Body of pancreas (tissue), 4 donors: ENCODE measurements at regions not wholly inside any gene's neighbourhood (a gene's known extent, or its start where the extent isn't known, plus 50 kb on each side); places are given as distances from the start of the nearest gene placed in this dataset.

Source experiments
- ATAC-seq: fragments of 150-250 bp; one replicate; pipeline ENCODE4 v1.9.1; 2016
- DNase-seq, 4 donors: peaks; one replicate each; pipeline ENCODE4 v3.0.0-alpha.2; 2019
- H3K27ac ChIP-seq, 4 donors: fragments of 200-600 bp; sonication (generic); 1 replicate in 3 of 4; 2 replicates in 1 of 4; pipeline versions ENCODE4 v1.5.1 to v1.6.1; 2016 to 2019; ENCODE audit warnings: mild to moderate bottlenecking in 1 of 4, mixed read lengths in 1 of 4, moderate library complexity in 1 of 4
- H3K27me3 ChIP-seq, 2 donors: fragments of 200-600 bp; sonication (generic); one replicate each; pipeline ENCODE4 v1.6.0; 2016; ENCODE audit warnings: mild to moderate bottlenecking in 1 of 2
- H3K36me3 ChIP-seq, 2 donors: fragments of 200-600 bp; sonication (generic); replicated peaks in 1 of 2; 2 replicates each; pipeline ENCODE4 v1.5.1; 2016; ENCODE audit warnings: low read depth in 2 of 2; ENCODE audit not compliant: insufficient read depth in 1 of 2
- H3K4me1 ChIP-seq: fragments of 200-600 bp; sonication (generic); one replicate; pipeline ENCODE4 v1.6.0; 2016
- H3K4me3 ChIP-seq, 2 donors: fragments of 200-600 bp; sonication (generic); 1 replicate in 1 of 2; 2 replicates in 1 of 2; pipeline ENCODE4 v1.5.1; 2016 to 2019
- H3K9me3 ChIP-seq, 3 donors: fragments of 200-600 bp; sonication (generic); 1 replicate in 2 of 3; 2 replicates in 1 of 3; pipeline ENCODE4 v1.5.1; 2016
- POLR2A ChIP-seq, 3 donors: fragments of 450-650 bp; IDR thresholded peaks; one replicate each; pipeline ENCODE4 v1.6.1; 2016; ENCODE audit warnings: antibody characterized with exemption in 3 of 3, mild to moderate bottlenecking in 2 of 3
- WGBS, 2 donors: methylation state at CpG; one replicate each; pipeline ENCODE4 v1.1.5; 2017; 5-methylcytosine and 5-hydroxymethylcytosine counted together
- intact Hi-C: fragments of 100-400 bp; cut with DNase I; formaldehyde crosslinking; loops from one replicate; pipeline ENCODE4 v1.15.1; 2023
- TF ChIP-seq, protein P1 (sequence below), 7 experiments: fragments of 450-650 bp in 4 of 7; fragments of 200-600 bp in 3 of 7; sonication (generic) in 3 of 7; IDR thresholded peaks; one replicate each; pipeline ENCODE4 v1.5.1; 2016 to 2019; ENCODE audit warnings: antibody characterized with exemption in 7 of 7

DNA sequence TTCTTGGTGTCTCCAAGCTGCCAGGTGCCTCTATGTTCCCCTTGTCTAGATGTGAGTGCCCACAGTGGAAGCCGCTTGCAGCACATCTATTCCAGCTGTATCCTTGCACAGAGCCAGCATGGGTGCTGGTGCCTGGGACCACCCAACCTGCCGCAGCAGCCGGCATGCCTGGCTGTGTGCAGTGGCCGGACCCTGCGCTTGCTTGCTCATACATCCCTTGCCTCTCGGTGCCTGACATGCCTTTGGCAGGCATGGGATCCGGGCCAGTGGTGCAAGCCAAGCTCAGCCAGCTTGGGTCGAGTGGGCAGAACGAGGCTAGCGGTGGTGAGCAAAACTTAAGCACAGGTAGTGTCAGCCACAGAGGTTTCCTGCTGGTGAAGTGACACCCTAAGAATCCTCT is 355.1 kb downstream of the TLL1 start:
- Histone ChIP-seq H3K27ac (no peak overlapping the region), H3K27me3 (no peaks in the 10 kb centered on the region), H3K36me3 (no peaks in the 10 kb centered on the region), H3K9me3 (peaks cover 0 to 9% (median 0%) of the 10 kb centered on the region in 3 donors), H3K4me1 (no peaks in the 10 kb centered on the region), H3K4me3 (no peak overlapping the region)
- intact Hi-C loops: no loop called here
- no peak for DNase-seq
- WGBS, 2 donors: 81% methylated on average over 10 of the region's 10 CpGs
- ATAC-seq: no peak
- TF ChIP-seq, protein P1, sequence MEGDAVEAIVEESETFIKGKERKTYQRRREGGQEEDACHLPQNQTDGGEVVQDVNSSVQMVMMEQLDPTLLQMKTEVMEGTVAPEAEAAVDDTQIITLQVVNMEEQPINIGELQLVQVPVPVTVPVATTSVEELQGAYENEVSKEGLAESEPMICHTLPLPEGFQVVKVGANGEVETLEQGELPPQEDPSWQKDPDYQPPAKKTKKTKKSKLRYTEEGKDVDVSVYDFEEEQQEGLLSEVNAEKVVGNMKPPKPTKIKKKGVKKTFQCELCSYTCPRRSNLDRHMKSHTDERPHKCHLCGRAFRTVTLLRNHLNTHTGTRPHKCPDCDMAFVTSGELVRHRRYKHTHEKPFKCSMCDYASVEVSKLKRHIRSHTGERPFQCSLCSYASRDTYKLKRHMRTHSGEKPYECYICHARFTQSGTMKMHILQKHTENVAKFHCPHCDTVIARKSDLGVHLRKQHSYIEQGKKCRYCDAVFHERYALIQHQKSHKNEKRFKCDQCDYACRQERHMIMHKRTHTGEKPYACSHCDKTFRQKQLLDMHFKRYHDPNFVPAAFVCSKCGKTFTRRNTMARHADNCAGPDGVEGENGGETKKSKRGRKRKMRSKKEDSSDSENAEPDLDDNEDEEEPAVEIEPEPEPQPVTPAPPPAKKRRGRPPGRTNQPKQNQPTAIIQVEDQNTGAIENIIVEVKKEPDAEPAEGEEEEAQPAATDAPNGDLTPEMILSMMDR (IDR thresholded peaks at IDR 0.05): no peak
- TF ChIP-seq POLR2A (IDR thresholded peaks at IDR 0.05): no peak

DNA sequence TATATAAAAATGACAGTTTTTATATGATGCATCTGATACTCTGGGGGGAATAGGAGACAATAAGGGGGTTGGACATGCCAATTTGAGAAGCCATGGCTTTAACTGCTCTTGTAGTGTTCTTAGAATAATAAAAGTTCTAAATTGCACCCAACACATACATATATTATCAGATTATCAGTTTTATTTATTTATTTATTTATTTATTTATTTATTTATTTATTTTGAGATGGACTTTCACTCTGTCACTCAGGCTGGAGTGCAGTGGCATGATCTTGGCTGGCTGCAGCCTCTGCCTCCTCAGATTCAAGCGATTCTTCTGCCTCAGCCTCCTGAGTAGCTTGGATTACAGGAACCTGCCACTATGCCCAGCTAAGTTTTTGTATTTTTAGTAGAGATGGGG is 356.8 kb downstream of the TLL1 start:
- DNase-seq (no peak), ATAC-seq (no peak)
- intact Hi-C loops: no loop called here
- Histone ChIP-seq H3K4me1 (no peaks in the 10 kb centered on the region), H3K36me3 (no peaks in the 10 kb centered on the region), H3K4me3 (no peak overlapping the region), H3K27me3 (no peaks in the 10 kb centered on the region), H3K9me3 (peaks cover 0 to 9% (median 0%) of the 10 kb centered on the region in 3 donors), H3K27ac (no peak overlapping the region)
- TF ChIP-seq, protein P1 (IDR thresholded peaks at IDR 0.05): no peak
- TF ChIP-seq POLR2A (IDR thresholded peaks at IDR 0.05): no peak
- 82 to 88% methylated on average over 1 of the region's 1 CpG for WGBS, 2 donors

DNA sequence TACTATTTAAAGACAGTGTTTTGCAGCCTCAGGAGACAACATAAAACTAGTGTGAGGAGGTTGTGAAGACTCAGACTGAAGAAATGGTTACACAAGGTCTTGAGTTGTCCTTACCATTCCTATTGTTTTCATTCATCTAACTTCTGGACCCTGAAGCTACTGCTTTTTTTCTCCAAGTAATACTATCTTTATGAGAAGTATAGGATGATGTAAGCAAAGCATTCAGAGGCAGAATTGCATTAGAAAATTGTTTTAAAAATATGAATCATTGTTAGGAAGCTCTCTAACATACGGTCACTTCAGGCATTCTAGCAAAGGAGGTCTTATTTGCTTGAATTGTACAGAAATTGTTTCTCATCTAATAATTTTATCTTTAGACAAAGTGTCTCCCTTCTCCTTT is 357.8 kb downstream of the TLL1 start:
- Histone ChIP-seq H3K4me1 (no peaks in the 10 kb centered on the region), H3K27ac (no peak overlapping the region), H3K4me3 (no peak overlapping the region), H3K27me3 (no peaks in the 10 kb centered on the region), H3K36me3 (no peaks in the 10 kb centered on the region), H3K9me3 (peaks cover 0 to 9% (median 0%) of the 10 kb centered on the region in 3 donors)
- intact Hi-C loops: no loop called here
- no peak for ATAC-seq
- DNase-seq: no peak
- TF ChIP-seq, protein P1 (IDR thresholded peaks at IDR 0.05): no peak
- TF ChIP-seq POLR2A (IDR thresholded peaks at IDR 0.05): no peak
- 60 to 68% methylated on average over 1 of the region's 1 CpG for WGBS, 2 donors

DNA sequence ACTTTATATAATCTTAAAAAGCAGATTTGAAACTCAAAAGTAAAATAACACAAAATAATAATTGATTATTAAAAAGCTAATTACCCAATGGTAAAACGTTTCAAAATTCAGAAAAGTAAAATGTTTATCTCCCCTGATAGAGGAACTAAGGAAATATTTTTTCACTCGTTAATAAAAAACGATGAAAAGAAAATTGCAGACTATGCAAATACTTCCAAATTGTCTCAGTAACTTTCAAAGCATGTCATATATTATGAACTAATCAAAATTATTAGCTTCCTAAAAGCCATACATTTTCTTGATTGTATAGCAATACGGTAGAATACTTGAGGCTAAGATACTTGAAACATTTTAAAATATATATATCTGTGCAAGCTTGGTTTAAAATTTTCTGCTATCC is 366.3 kb downstream of the TLL1 start:
- no peak for ATAC-seq
- Histone ChIP-seq H3K4me3 (no peak overlapping the region), H3K9me3 (no peaks in the 10 kb centered on the region), H3K27me3 (no peaks in the 10 kb centered on the region), H3K4me1 (no peaks in the 10 kb centered on the region), H3K36me3 (no peaks in the 10 kb centered on the region), H3K27ac (no peak overlapping the region)
- intact Hi-C loops: no loop called here
- no peak for TF ChIP-seq POLR2A (IDR thresholded peaks at IDR 0.05)
- TF ChIP-seq, protein P1 (IDR thresholded peaks at IDR 0.05): no peak
- WGBS, 2 donors: 67% methylated on average over 4 of the region's 4 CpGs
- no peak for DNase-seq
